CD4-positive, alpha-beta T cell (primary cell): ENCODE measurements at regions not wholly inside any gene's neighbourhood (a gene's known extent, or its start where the extent isn't known, plus 50 kb on each side); places are given as distances from the start of the nearest gene placed in this dataset.

Source experiments
- ATAC-seq: fragments of 200-7000 bp; cut with Tn5 transposase; one replicate; pipeline ENCODE4 v1.10.0; 2022; ENCODE audit warnings: mild to moderate bottlenecking; ENCODE audit not compliant: poor library complexity
- CTCF ChIA-PET: fragments of 350-600 bp; sonication (Branson Sonifier 250); formaldehyde crosslinking; loops from one replicate; lab custom pipeline; 2021; ENCODE audit warnings: antibody characterized with exemption, inconsistent platforms; lab: Charles Lee
- POLR2A ChIA-PET: fragments of 350-600 bp; sonication (Branson Sonifier 250); formaldehyde crosslinking; loops from one replicate; lab custom pipeline; 2021; ENCODE audit warnings: antibody characterized with exemption, inconsistent platforms; lab: Charles Lee
- DNase-seq, 14 experiments: peaks; one replicate each; pipeline ENCODE4 v3.0.0-alpha.2; 2013 to 2020; ENCODE audit warnings: mixed read lengths in 2 of 14
- H3K27ac ChIP-seq, 2 donors: one replicate each; pipeline versions ENCODE4 v1.5.1 to v1.7.0; 2013; ENCODE audit warnings: low read length in 2 of 2, low read depth in 1 of 2, mild to moderate bottlenecking in 1 of 2
- H3K27me3 ChIP-seq, 2 experiments: 1 replicate in 1 of 2; 2 replicates in 1 of 2; pipeline versions ENCODE4 v1.6.1 to v1.7.0; 2013; ENCODE audit warnings: low read length in 2 of 2, control low read depth in 1 of 2, mild to moderate bottlenecking in 1 of 2, moderate library complexity in 1 of 2; ENCODE audit not compliant: insufficient read depth in 2 of 2, control insufficient read depth in 1 of 2
- H3K36me3 ChIP-seq: one replicate; pipeline ENCODE4 v1.6.1; 2013; ENCODE audit warnings: low read length, control low read depth; ENCODE audit not compliant: insufficient read depth
- H3K4me1 ChIP-seq: one replicate; pipeline ENCODE4 v1.6.1; 2013; ENCODE audit warnings: low read length, control low read depth; ENCODE audit not compliant: insufficient read depth
- H3K4me3 ChIP-seq: one replicate; pipeline ENCODE4 v1.5.1; 2013; ENCODE audit warnings: mild to moderate bottlenecking, low read length, moderate library complexity
- H3K9me3 ChIP-seq, 2 experiments: 1 replicate in 1 of 2; 2 replicates in 1 of 2; pipeline versions ENCODE4 v1.6.1 to v1.7.0; 2013; ENCODE audit warnings: low read length in 2 of 2, mild to moderate bottlenecking in 2 of 2, control low read depth in 1 of 2, moderate library complexity in 1 of 2; ENCODE audit not compliant: control insufficient read depth in 1 of 2, insufficient read depth in 1 of 2
- H3K27ac Mint-ChIP-seq: one replicate; pipeline ENCODE4 v1.8.0; 2020; ENCODE audit warnings: mixed read lengths
- H3K27me3 Mint-ChIP-seq: one replicate; pipeline ENCODE4 v1.8.0; 2021; ENCODE audit warnings: mixed read lengths
- H3K36me3 Mint-ChIP-seq: one replicate; pipeline ENCODE4 v1.8.0; 2021; ENCODE audit warnings: low read depth, mixed read lengths
- H3K4me1 Mint-ChIP-seq: one replicate; pipeline ENCODE4 v1.8.0; 2021; ENCODE audit warnings: low read depth, mixed read lengths
- H3K4me3 Mint-ChIP-seq: one replicate; pipeline ENCODE4 v1.8.0; 2020; ENCODE audit warnings: mild to moderate bottlenecking, mixed read lengths
- H3K9me3 Mint-ChIP-seq: one replicate; pipeline ENCODE4 v1.8.0; 2020; ENCODE audit warnings: mixed read lengths
- CTCF ChIP-seq: fragments of 200-600 bp; IDR thresholded peaks from one replicate; pipeline ENCODE4 v1.8.0; 2022; ENCODE audit warnings: antibody characterized with exemption, mild to moderate bottlenecking
- intact Hi-C, 2 experiments: fragments of 100-400 bp; cut with DNase I in 1 of 2; cut with micrococcal nuclease in 1 of 2; formaldehyde crosslinking; loops; one replicate each; pipeline versions ENCODE4 v1.15.1 to v1.9.0; 2023 to 2025; cut with DNase I, micrococcal nuclease

DNA sequence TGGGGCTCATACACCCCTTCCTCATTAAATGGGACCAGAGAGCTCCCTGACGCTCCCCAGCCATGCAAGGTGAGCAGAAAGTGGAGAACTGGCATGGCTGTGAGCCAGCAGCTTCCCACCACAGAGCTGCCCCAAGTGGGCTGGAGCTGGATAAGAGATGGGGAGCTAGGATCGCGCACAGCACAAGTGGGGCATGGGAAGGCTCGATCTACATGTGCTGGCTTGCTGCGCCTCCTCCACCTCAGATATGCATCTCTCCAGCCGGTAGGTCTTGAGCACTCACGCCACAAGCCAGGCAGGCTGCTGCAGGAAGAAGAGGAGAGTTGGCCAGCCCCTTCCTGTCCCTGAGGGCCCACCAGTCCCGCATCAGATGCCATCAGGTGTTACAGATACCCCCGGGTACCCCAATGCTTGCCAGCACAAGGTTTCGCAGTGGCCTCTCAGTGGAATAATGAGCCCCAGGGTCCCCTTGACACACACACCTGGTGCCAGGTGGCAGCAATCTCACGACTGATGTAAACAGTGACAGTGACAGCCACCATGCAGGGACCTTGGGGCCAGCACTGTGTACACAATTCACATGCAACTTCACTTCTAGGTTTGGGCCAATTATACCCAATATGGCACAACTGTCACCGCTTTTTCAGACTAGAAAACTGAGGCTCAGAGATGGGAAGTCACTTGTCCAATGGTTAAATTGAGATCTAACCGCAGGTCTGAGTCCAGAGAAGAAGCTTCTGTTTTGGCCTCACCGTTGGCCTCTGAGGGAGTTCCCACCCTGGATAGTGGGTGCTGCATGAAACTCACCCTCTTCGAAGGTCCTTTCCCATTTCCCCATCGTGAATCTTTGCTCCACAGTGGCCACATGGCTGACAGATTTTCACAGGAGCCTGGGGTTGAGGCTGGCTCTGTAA lies 79.3 kb downstream of the OAT start:
- intact Hi-C loops = no loop called here
- Histone ChIP-seq H3K4me1 (peaks cover 4% of the 10 kb centered on the region), H3K36me3 (no peaks in the 10 kb centered on the region), H3K9me3 (no peaks in the 10 kb centered on the region), H3K27ac (no peak overlapping the region), H3K4me3 (no peak overlapping the region), H3K27me3 (no peaks in the 10 kb centered on the region)
- no peak for ATAC-seq
- no peaks in the 10 kb centered on the region for H3K9me3 Mint-ChIP-seq
- H3K27me3 Mint-ChIP-seq = no peaks in the 10 kb centered on the region
- ChIA-PET CTCF (no interaction called here), POLR2A (no interaction called here)
- no peaks in the 10 kb centered on the region for H3K36me3 Mint-ChIP-seq
- H3K4me1 Mint-ChIP-seq = no peaks in the 10 kb centered on the region
- H3K27ac Mint-ChIP-seq = no peak overlapping the region
- TF ChIP-seq CTCF = no peak
- H3K4me3 Mint-ChIP-seq = no peak overlapping the region
- no peak for DNase-seq

- no peaks in the 10 kb centered on the region for H3K36me3 ChIP-seq
- H3K9me3 ChIP-seq = no peaks in the 10 kb centered on the region
- no peaks in the 10 kb centered on the region for H3K27me3 ChIP-seq
- intact Hi-C loops = no loop called here
- DNase-seq (no peak), ATAC-seq (no peak)
- H3K4me1 Mint-ChIP-seq = no peaks in the 10 kb centered on the region
- no peak overlapping the region for H3K4me3 Mint-ChIP-seq
- H3K9me3 Mint-ChIP-seq = no peaks in the 10 kb centered on the region
- H3K4me3 ChIP-seq = no peak overlapping the region
- no peak for TF ChIP-seq CTCF
- no peak overlapping the region for H3K27ac Mint-ChIP-seq
- H3K27ac ChIP-seq = no peak overlapping the region
- CTCF ChIA-PET = no interaction called here
- peaks cover 4% of the 10 kb centered on the region for H3K4me1 ChIP-seq
- H3K36me3 Mint-ChIP-seq = no peaks in the 10 kb centered on the region
- H3K27me3 Mint-ChIP-seq = no peaks in the 10 kb centered on the region
- POLR2A ChIA-PET = no interaction called here
Observed at GRCh38 chr10:124338276-124338925, 80.3 kb downstream of the OAT start.

GRCh38 chr10:124336186-124336585 lies 82.5 kb downstream of the OAT start:
- no peaks in the 10 kb centered on the region for H3K4me1 Mint-ChIP-seq
- no peak overlapping the region for H3K27ac Mint-ChIP-seq
- Histone ChIP-seq H3K27me3 (no peaks in the 10 kb centered on the region), H3K27ac (no peak overlapping the region), H3K36me3 (no peaks in the 10 kb centered on the region), H3K4me3 (no peak overlapping the region), H3K4me1 (peaks cover 4% of the 10 kb centered on the region), H3K9me3 (no peaks in the 10 kb centered on the region)
- no peaks in the 10 kb centered on the region for H3K27me3 Mint-ChIP-seq
- no peak for TF ChIP-seq CTCF
- peaks cover 4% of the 10 kb centered on the region for H3K9me3 Mint-ChIP-seq
- H3K4me3 Mint-ChIP-seq = no peak overlapping the region
- no peak for ATAC-seq
- DNase-seq = no peak
- CTCF ChIA-PET = no interaction called here
- POLR2A ChIA-PET = no interaction called here
- intact Hi-C loops = no loop called here
- no peaks in the 10 kb centered on the region for H3K36me3 Mint-ChIP-seq
